Ovary (tissue), 7 donors: ENCODE measurements at regions not wholly inside any gene's neighbourhood (a gene's known extent, or its start where the extent isn't known, plus 50 kb on each side); places are given as distances from the start of the nearest gene placed in this dataset.

Source experiments
- DNase-seq, 5 donors: peaks; one replicate each; pipeline ENCODE4 v3.0.0-alpha.2; 2019 to 2020
- H3K27ac ChIP-seq, 2 donors: fragments of 200-600 bp; one replicate each; pipeline versions ENCODE4 v1.5.1 to v1.8.0; 2019 to 2022
- H3K27me3 ChIP-seq: fragments of 200-600 bp; one replicate; pipeline ENCODE4 v1.8.0; 2022
- H3K36me3 ChIP-seq: fragments of 200-600 bp; sonication (generic); one replicate; pipeline ENCODE4 v1.5.1; 2019
- H3K4me1 ChIP-seq: one replicate; pipeline ENCODE4 v1.8.1; 2013; ENCODE audit warnings: mild to moderate bottlenecking, moderate library complexity; ENCODE audit not compliant: insufficient read depth
- H3K4me3 ChIP-seq: fragments of 200-600 bp; sonication (generic); one replicate; pipeline ENCODE4 v1.5.1; 2017
- H3K9me3 ChIP-seq, 2 donors: fragments of 200-600 bp in 1 of 2; sonication (generic) in 1 of 2; one replicate each; pipeline versions ENCODE4 v1.5.1 to v1.8.1; 2013 to 2019; ENCODE audit warnings: mild to moderate bottlenecking in 1 of 2, moderate library complexity in 1 of 2
- CTCF ChIP-seq, 3 donors: fragments of 450-650 bp in 2 of 3; fragments of 200-600 bp in 1 of 3; IDR thresholded peaks; one replicate each; pipeline versions ENCODE4 v1.5.1 to v1.8.0; 2016 to 2022; ENCODE audit warnings: antibody characterized with exemption in 3 of 3, mild to moderate bottlenecking in 1 of 3
- EP300 ChIP-seq: sonication (generic); formaldehyde crosslinking; IDR thresholded peaks from one replicate; pipeline ENCODE4 v1.6.1; 2017; ENCODE audit warnings: antibody characterized with exemption
- POLR2A ChIP-seq: fragments of 450-650 bp; IDR thresholded peaks from one replicate; pipeline ENCODE4 v1.6.1; 2017; ENCODE audit warnings: antibody characterized with exemption, mild to moderate bottlenecking, moderate library complexity
- WGBS, 3 donors: extraction: QIAGEN DNeasy Blood & Tissue Kit in 1 of 3; methylation state at CpG; one replicate each; pipeline versions ENCODE4 v1.1.5 to v1.1.7; 2013 to 2017; 5-methylcytosine and 5-hydroxymethylcytosine counted together
- intact Hi-C, 4 donors: fragments of 100-400 bp; cut with DNase I; formaldehyde crosslinking; loops; one replicate each; pipeline versions ENCODE4 v1.11.0 to v1.15.1; 2022 to 2023
- donor health status: DM: no; HTN: no; CAD: no; lungs with moderate emphysema.
- donor health status: DM: no; HTN: no; CAD: no.
- donor health status: Bipolar disorder and iron deficiency.
- donor health status: DM: no; HTN: no; CAD: no.
- donor health status: DM: yes; HTN: yes; CAD: no.

GRCh38 chr4:11298451-11298850 is 130.2 kb downstream of the HS3ST1 start:
- H3K9me3 ChIP-seq: no peaks in the 10 kb centered on the region
- WGBS, 3 donors: 28 to 31% (median 29%) methylated on average over 1 of the region's 1 CpG
- peaks cover 7% of the 10 kb centered on the region for H3K4me1 ChIP-seq
- H3K4me3 ChIP-seq: no peak overlapping the region
- no peaks in the 10 kb centered on the region for H3K36me3 ChIP-seq
- DNase-seq: no peak
- H3K27ac ChIP-seq: no peak overlapping the region
- TF ChIP-seq CTCF (IDR thresholded peaks at IDR 0.05) (no peak), POLR2A (no peak), EP300 (no peak)
- H3K27me3 ChIP-seq: no peaks in the 10 kb centered on the region
- intact Hi-C loops: loop anchor here in 1 of 4 donors (10.0 kb wide), 1 partner anchor 116 kb away; no protein-coding TSS in a partner anchor

- WGBS, 3 donors: 47 to 61% (median 61%) methylated on average over 3 of the region's 3 CpGs
- no peak for DNase-seq
- TF ChIP-seq CTCF (IDR thresholded peaks at IDR 0.05) (no peak), EP300 (no peak), POLR2A (no peak)
- Histone ChIP-seq H3K27ac (no peak overlapping the region), H3K9me3 (no peaks in the 10 kb centered on the region), H3K27me3 (no peaks in the 10 kb centered on the region), H3K4me3 (no peak overlapping the region), H3K36me3 (no peaks in the 10 kb centered on the region), H3K4me1 (peaks cover 7% of the 10 kb centered on the region)
- intact Hi-C loops: loop anchor here in 1 of 4 donors (10.0 kb wide), 1 partner anchor 117 kb away; no protein-coding TSS in a partner anchor
Measured at GRCh38 chr4:11297627-11298026, 131.1 kb downstream of the HS3ST1 start.

GRCh38 chr4:11297201-11297600 is 131.5 kb downstream of the HS3ST1 start:
- H3K4me3 ChIP-seq: no peak overlapping the region
- H3K27me3 ChIP-seq: no peaks in the 10 kb centered on the region
- no peak overlapping the region for H3K27ac ChIP-seq
- H3K4me1 ChIP-seq: peaks cover 7% of the 10 kb centered on the region
- no peaks in the 10 kb centered on the region for H3K36me3 ChIP-seq
- TF ChIP-seq POLR2A: no peak
- TF ChIP-seq EP300: no peak
- no peak for TF ChIP-seq CTCF (IDR thresholded peaks at IDR 0.05)
- intact Hi-C loops: loop anchor here in 1 of 4 donors (10.0 kb wide), 1 partner anchor 118 kb away; no protein-coding TSS in a partner anchor
- no peak for DNase-seq
- WGBS, 3 donors: 39 to 55% (median 39%) methylated on average over 4 of the region's 4 CpGs
- H3K9me3 ChIP-seq: no peaks in the 10 kb centered on the region

GRCh38 chr4:11293866-11294265 is 134.8 kb downstream of the HS3ST1 start:
- Histone ChIP-seq H3K4me3 (no peak overlapping the region), H3K27ac (no peak overlapping the region), H3K27me3 (no peaks in the 10 kb centered on the region), H3K36me3 (no peaks in the 10 kb centered on the region), H3K9me3 (no peaks in the 10 kb centered on the region), H3K4me1 (peaks cover 7% of the 10 kb centered on the region)
- no peak for TF ChIP-seq POLR2A
- TF ChIP-seq CTCF (IDR thresholded peaks at IDR 0.05): no peak
- TF ChIP-seq EP300: no peak
- DNase-seq: no peak
- WGBS, 3 donors: 36 to 58% (median 46%) methylated on average over 1 of the region's 1 CpG
- intact Hi-C loops: loop anchor here in 1 of 4 donors (10.0 kb wide), 1 partner anchor 121 kb away; no protein-coding TSS in a partner anchor
